Dermis microvascular lymphatic vessel endothelial cell (primary cell): ENCODE measurements at regions not wholly inside any gene's neighbourhood (a gene's known extent, or its start where the extent isn't known, plus 50 kb on each side); places are given as distances from the start of the nearest gene placed in this dataset.

ENCODE experiments used
- DNase-seq, 2 donors: peaks; one replicate each; pipeline versions ENCODE4 v3.0.0 to v3.0.0-alpha.2; 2010; ENCODE audit warnings: low read depth in 2 of 2

- no peak for DNase-seq
Observed at GRCh38 chr4:135718019-135718418, 1516.4 kb upstream of the PABPC4L start.

- no peak for DNase-seq
Observed at GRCh38 chr4:135705343-135705742, 1503.8 kb upstream of the PABPC4L start.

- DNase-seq = no peak
Observed at GRCh38 chr4:135694066-135694465, 1492.5 kb upstream of the PABPC4L start.

GRCh38 chr4:135684001-135684400, 1482.4 kb upstream of the PABPC4L start:
- DNase-seq = no peak

GRCh38 chr4:135672202-135672601, 1470.6 kb upstream of the PABPC4L start:
- no peak for DNase-seq

GRCh38 chr4:135670548-135670947, 1469.0 kb upstream of the PABPC4L start:
- DNase-seq = no peak
